ENCODE measurements at regions not wholly inside any gene's neighbourhood (a gene's known extent, or its start where the extent isn't known, plus 50 kb on each side); places are given as distances from the start of the nearest gene placed in this dataset.

DNA sequence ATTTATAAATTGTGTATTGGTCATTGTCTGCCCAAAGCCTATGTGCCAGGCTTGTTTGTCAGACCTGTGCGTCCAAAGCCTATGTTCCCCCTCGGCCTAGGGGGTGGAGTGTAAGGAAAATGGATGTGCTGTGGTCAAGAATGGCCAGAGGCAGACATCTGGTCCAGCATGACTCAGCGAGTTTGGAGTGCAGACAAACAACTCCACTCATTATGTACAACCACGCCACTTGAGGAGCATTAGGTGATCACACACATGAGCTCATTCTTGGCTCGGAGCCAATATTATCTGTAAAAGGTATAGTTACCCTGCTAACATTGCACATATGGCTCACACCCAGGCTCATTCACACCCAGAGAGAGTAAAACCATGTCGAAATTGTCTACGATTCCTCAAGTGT is 1047.6 kb upstream of the ADGRL4 start:
- Histone ChIP-seq H3K4me3 (ENCODE audit: low read depth in 1 of 3, low read length in 3 of 3) (no peak overlapping the region), H3K9me3 (ENCODE audit: control insufficient read depth in 4 of 4, low read length in 3 of 4) (peaks cover 0 to 3% (median 1%) of the 10 kb centered on the region in 4 donors), H3K27me3 (ENCODE audit: control insufficient read depth in 4 of 4, insufficient read depth in 4 of 4, low read length in 3 of 4) (no peaks in the 10 kb centered on the region), H3K36me3 (ENCODE audit: control insufficient read depth in 4 of 4, insufficient read depth in 3 of 4, low read depth in 1 of 4, low read length in 3 of 4) (no peaks in the 10 kb centered on the region), H3K27ac (ENCODE audit: low read depth in 1 of 2, low read length in 2 of 2) (no peak overlapping the region), H3K9ac (ENCODE audit: low read depth in 1 of 2, low read length in 2 of 2) (no peak overlapping the region), H3K4me1 (ENCODE audit: control insufficient read depth in 4 of 4, insufficient read depth in 4 of 4, low read length in 3 of 4) (no peaks in the 10 kb centered on the region)
- TF ChIP-seq YY1 (IDR thresholded peaks at IDR 0.05) (no peak), NR2F2 (IDR thresholded peaks at IDR 0.05) (no peak), JUND (IDR thresholded peaks at IDR 0.05) (no peak)
- no peak for DNase-seq (ENCODE audit: low spot score)
- 80% methylated on average over 7 of the region's 7 CpGs for WGBS

GRCh38 chr1:80053613-80054012 is 1047.1 kb upstream of the ADGRL4 start:
- H3K27ac ChIP-seq (ENCODE audit: low read depth in 1 of 2, low read length in 2 of 2): no peak overlapping the region
- no peak overlapping the region for H3K9ac ChIP-seq (ENCODE audit: low read depth in 1 of 2, low read length in 2 of 2)
- no peaks in the 10 kb centered on the region for H3K36me3 ChIP-seq (ENCODE audit: control insufficient read depth in 4 of 4, insufficient read depth in 3 of 4, low read depth in 1 of 4, low read length in 3 of 4)
- WGBS: 96% methylated on average over 14 of the region's 14 CpGs
- H3K27me3 ChIP-seq (ENCODE audit: control insufficient read depth in 4 of 4, insufficient read depth in 4 of 4, low read length in 3 of 4): no peaks in the 10 kb centered on the region
- peaks cover 0 to 3% (median 1%) of the 10 kb centered on the region in 4 donors for H3K9me3 ChIP-seq (ENCODE audit: control insufficient read depth in 4 of 4, low read length in 3 of 4)
- no peak for DNase-seq (ENCODE audit: low spot score)
- no peaks in the 10 kb centered on the region for H3K4me1 ChIP-seq (ENCODE audit: control insufficient read depth in 4 of 4, insufficient read depth in 4 of 4, low read length in 3 of 4)
- TF ChIP-seq TAF1 (conservative IDR thresholded peaks at IDR 0.05) (no peak), GABPA (IDR thresholded peaks at IDR 0.05 in 1 of 2, conservative IDR thresholded peaks at IDR 0.05 in 1 of 2) (no peak), HNF4A (conservative IDR thresholded peaks at IDR 0.05) (no peak), REST (IDR thresholded peaks at IDR 0.05) (no peak), FOXA2 (IDR thresholded peaks at IDR 0.05) (no peak), JUND (IDR thresholded peaks at IDR 0.05) (no peak), RXRA (IDR thresholded peaks at IDR 0.05) (no peak), YY1 (IDR thresholded peaks at IDR 0.05) (no peak), EGR1 (IDR thresholded peaks at IDR 0.05; ENCODE audit: low read depth in 2 of 2) (no peak), FOXA1 (IDR thresholded peaks at IDR 0.05) (no peak), MAX (IDR thresholded peaks at IDR 0.05) (no peak), RAD21 (IDR thresholded peaks at IDR 0.05) (no peak), NR2F2 (IDR thresholded peaks at IDR 0.05) (no peak), SP1 (IDR thresholded peaks at IDR 0.05) (no peak), HNF4G (IDR thresholded peaks at IDR 0.05) (no peak)
- TF ChIP-seq, protein P1, sequence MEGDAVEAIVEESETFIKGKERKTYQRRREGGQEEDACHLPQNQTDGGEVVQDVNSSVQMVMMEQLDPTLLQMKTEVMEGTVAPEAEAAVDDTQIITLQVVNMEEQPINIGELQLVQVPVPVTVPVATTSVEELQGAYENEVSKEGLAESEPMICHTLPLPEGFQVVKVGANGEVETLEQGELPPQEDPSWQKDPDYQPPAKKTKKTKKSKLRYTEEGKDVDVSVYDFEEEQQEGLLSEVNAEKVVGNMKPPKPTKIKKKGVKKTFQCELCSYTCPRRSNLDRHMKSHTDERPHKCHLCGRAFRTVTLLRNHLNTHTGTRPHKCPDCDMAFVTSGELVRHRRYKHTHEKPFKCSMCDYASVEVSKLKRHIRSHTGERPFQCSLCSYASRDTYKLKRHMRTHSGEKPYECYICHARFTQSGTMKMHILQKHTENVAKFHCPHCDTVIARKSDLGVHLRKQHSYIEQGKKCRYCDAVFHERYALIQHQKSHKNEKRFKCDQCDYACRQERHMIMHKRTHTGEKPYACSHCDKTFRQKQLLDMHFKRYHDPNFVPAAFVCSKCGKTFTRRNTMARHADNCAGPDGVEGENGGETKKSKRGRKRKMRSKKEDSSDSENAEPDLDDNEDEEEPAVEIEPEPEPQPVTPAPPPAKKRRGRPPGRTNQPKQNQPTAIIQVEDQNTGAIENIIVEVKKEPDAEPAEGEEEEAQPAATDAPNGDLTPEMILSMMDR (IDR thresholded peaks at IDR 0.05; ENCODE audit: low read depth, low read length, missing input control): no peak
- TF ChIP-seq, protein P2, sequence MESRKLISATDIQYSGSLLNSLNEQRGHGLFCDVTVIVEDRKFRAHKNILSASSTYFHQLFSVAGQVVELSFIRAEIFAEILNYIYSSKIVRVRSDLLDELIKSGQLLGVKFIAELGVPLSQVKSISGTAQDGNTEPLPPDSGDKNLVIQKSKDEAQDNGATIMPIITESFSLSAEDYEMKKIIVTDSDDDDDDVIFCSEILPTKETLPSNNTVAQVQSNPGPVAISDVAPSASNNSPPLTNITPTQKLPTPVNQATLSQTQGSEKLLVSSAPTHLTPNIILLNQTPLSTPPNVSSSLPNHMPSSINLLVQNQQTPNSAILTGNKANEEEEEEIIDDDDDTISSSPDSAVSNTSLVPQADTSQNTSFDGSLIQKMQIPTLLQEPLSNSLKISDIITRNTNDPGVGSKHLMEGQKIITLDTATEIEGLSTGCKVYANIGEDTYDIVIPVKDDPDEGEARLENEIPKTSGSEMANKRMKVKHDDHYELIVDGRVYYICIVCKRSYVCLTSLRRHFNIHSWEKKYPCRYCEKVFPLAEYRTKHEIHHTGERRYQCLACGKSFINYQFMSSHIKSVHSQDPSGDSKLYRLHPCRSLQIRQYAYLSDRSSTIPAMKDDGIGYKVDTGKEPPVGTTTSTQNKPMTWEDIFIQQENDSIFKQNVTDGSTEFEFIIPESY (IDR thresholded peaks at IDR 0.05): no peak
- TF ChIP-seq, protein P3, sequence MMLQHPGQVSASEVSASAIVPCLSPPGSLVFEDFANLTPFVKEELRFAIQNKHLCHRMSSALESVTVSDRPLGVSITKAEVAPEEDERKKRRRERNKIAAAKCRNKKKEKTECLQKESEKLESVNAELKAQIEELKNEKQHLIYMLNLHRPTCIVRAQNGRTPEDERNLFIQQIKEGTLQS (IDR thresholded peaks at IDR 0.05): no peak
- no peak overlapping the region for H3K4me3 ChIP-seq (ENCODE audit: low read depth in 1 of 3, low read length in 3 of 3)

All from liver (tissue), 8 donors.